NCI-H748 (cell line): ENCODE measurements at regions not wholly inside any gene's neighbourhood (a gene's known extent, or its start where the extent isn't known, plus 50 kb on each side); places are given as distances from the start of the nearest gene placed in this dataset.

Experiments
- DNase-seq: peaks from one replicate; lab custom pipeline; 2025; ENCODE audit not compliant: unreplicated experiment; lab: John Stamatoyannopoulos, UW

DNA sequence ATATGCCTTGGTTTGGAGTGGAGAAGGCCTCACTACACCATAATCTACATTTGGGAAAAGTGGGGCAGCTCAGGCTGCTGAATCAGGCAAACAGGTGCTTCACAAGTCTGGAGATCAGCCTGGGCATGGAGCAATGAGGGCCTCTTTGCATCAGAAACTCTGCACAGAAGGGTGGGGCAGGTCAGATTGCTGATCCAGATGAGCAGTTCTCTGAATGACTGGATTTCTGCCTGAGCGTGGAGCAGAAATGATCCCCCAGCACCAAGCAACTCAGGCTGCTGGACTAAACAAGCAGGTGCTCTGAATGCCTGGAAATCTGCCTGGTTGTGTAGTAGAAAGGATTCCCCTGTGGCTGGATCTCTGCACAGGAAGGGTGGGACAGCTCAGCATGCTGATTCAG, 605.3 kb upstream of the ZNF804A start:
- no peak for DNase-seq

DNA sequence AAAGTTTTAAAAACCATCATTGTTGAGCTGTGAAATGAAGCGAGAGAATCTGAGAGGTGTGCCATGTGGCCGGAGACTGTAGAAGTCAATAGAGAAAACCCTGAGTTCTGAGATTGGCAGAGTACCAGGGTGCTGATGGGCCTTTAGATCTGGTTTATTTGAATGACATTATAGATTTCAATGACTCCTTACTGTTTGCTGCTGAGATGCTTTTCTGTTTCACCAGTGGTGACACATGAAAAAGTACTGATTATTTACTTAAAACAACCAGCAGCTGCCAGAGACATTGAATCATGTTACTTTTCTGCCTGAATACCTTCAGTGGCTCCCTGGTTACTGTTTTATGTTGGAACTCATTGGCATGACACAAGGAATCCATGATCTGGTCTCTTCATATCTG, 602.7 kb upstream of the ZNF804A start:
- peak; percentile 54 for DNase-seq

DNA sequence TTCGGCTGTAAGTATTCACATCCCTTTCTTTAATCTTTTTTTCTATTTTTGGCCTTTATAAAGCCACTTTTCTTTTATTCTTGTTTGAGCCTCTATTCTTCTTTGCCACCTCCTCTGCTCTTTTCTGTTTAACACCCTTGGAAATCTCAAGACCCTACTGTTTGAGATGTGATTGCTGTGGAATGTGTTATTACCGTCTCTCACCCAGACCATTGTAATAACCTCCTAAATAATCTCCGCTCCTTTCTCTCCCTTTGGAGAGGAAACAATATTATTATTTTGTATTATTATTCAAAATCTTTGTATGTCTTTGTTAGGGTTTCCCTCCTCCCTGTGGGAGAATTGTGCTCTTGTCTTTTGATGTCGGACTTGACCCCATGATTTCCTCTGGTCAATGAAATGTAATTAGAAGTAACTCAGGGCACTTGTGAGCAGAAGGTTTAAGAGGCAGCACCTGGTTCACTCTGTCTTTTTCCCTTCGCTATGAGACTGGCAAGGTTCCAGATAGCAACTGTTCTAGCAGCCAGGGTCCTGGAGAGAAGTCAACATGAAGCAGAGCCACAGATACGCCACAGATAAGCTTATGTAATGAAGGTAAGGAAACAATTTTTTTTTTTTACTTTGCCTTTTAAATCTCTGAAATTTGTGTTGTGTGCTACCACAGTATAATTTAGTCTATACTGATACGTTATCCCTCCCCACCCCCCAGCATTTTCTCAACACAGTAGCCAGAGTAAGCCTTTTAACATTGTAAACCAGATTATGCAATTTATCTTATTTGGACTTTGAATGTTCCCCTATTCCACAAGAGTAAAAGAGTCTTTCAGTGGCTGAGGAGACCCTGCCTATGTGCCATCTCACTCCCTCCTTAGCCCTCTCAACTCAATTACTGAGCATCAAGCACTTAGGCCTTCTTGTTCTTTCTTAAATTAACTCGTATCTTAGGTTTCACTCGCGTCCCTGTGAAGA, 601.2 kb upstream of the ZNF804A start:
- peak; percentile 95 for DNase-seq

DNA sequence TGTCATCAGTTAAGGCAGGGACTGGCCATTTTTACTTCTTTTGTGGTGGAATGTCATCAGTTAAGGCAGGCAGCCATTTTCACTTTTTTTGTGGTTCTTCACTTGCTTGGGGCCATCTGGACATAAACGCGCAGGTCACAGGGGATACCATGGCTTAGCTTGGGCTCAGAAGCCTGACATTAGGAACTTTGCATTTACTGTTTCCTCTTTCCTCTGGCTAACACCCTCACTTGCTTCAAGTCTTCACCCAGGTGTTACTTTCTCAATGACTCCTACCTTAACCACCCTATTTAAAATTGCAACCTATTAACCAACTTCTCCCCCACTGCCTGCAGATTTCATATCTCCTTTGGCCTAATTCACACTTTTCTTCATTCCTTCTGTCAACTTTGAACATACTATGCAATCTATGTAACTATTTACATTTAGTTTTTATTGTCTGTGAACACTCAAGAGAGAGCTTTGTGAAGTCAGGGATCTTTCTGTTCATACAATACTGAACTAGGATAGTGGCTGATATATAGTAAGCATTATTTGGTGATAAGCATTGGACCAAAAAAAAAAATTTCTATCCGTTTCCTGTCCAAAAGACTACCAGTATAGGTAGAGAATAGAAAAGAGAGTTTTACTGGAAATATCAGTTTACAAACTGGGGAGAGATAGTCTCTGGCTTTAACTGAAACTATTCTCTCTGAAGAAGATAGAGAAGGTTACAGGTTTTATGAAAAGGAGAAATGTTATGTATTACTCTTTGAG, 600.1 kb upstream of the ZNF804A start:
- DNase-seq, result no peak

DNA sequence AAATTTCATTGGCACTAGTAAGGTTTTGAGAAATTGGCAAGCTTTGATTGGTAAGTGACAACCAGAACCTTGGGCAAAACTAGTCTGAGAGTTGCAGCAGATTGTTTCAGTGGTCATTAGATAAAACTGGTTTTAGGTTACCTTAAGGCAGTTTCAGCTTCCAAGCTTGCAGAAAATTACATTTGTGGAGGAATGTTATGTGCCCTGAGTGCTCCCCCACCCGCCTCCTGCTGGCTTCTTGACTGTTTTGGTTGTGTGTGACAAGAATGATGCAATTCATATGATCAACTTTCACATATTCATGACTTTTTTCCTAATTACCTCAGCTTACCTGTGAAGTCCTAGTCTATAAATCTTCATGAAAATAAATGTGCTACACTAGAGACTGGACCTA, 599.5 kb upstream of the ZNF804A start:
- DNase-seq, result no peak

DNA sequence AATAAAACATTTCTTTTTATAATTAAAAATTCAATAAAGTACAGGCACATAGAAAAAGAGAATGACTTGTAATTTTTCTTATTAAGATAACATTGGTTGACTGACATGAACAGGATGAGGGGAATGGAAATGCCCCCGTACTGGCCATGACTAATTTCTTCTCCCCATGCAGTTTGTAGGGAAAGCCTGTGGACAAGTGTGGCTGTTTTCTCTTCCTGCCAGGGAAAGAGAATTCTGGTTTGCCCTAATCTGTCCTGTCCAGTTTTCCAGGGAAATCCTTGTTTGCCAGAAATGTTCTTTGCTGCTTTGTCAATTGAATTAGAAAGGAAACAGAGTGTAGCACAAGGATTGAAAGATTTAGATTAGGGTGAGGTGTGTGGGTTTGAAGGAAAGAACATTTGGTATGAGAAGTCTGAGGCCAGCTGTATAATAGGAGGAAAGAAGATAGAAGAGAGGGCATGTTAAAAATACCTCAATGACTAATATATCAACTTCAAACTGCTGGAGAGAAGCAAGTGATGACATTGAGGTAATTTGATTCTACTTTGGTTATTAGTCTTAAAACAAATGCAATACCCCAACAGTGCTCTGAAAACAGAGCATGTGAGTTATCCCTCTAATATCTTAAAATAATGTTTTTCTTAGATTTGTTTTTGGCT, 593.9 kb upstream of the ZNF804A start:
- no peak for DNase-seq

DNA sequence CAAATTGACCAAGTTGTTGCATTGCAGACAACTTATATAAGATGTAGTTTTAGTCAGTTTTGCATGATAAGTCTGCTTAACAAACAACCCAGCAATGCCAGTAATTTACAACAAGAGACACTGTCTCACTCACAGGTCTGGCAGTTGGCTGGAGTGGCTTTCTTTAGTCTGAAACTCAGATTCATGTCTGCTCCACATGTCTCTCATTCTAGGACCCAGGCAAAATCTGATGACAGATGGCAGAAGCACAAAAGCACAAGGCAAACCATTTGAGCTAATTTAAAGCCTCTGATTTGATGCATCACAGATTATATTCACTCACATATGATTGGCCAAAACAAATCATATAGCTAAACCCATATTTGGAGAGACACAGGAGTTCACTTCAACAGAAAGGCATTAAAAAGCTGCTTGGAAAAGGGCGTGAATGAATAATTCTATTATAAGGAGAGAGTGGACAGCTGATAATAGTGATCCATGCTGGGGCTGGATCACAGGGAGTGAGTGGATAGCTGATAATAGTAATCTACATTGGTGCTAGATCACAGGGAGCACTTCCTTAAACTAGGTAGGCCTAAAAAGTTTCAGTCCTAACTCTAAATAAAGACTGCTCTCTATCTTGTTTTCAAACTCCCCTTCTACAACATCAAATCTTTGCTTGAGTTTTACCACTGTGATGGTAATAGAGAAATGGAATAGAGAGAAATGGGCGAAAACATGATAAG, 593.2 kb upstream of the ZNF804A start:
- DNase-seq, result no peak

DNA sequence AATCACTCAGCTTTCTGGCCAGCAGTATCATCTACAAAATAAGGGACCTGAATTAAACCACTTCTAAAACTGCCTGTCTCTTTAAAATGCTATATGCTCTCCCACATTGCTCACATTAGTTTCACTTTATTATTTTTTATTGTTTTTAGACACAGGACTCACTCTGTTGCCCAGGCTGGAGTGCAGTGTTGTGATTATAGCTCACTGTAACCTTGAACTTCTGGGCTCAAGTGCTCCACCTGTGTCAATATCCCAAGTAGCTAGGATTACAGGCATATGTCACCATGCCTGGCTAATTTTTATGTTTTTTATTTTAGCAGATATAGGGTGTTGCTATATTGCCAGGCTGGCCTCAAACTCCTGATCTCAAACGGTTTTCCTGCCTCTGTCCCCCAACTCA, 591.3 kb upstream of the ZNF804A start:
- DNase-seq, result peak; percentile 80

DNA sequence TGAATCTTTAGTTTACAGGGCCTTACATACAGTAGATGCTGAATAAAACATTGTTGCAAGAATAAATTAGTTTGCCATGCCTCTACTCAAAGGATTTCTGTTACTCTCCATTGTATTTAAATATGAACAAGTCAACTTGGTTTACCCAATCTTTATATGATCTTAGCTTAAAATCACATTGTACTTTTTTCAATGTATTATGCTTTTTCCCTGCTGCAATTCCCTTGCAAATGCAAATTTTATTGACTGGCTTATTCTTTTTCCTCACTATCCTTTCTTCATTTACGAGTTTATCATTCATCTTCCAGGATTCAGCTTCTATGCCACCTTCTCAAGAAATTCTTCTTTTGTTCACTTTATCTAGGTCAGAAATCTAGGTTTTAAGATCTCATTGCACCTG, 571.4 kb upstream of the ZNF804A start:
- no peak for DNase-seq

DNA sequence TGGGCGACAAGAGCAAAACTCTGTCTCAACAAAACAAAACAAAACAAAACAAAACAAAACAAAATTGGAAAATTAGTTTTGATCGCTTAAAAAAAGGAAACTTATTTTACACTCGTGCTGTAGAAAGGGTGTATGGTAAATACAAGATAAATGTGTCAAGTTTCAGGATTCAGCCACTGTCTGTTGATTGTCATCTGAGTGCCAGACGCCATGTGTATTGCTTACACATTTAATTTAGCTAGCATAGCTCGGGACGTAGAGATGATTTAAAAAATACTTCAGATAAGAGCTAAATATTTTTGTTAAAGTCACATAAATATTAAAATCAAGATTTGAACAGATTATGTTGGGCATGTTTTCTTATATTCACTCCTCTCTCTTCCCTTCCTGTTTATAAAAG, 568.1 kb upstream of the ZNF804A start:
- DNase-seq, result no peak

DNA sequence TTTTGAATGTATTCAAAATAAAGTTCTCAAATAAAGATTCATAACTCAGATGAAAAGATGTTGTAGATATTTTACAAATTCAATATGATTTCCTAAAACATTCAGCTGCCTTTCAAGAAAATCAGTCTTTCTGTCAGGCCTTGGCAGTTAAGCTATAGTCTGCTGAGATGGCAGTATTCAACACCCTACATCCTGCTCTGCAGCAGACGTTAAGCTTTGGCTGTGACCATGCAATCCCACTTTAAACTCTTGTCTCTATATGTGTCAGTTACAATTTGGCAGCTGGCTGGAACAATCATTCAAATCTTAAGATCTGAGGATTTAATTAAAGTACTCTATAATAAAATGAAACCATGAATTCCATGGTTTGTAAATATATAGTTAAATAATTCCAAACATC, 567.3 kb upstream of the ZNF804A start:
- DNase-seq, result no peak

DNA sequence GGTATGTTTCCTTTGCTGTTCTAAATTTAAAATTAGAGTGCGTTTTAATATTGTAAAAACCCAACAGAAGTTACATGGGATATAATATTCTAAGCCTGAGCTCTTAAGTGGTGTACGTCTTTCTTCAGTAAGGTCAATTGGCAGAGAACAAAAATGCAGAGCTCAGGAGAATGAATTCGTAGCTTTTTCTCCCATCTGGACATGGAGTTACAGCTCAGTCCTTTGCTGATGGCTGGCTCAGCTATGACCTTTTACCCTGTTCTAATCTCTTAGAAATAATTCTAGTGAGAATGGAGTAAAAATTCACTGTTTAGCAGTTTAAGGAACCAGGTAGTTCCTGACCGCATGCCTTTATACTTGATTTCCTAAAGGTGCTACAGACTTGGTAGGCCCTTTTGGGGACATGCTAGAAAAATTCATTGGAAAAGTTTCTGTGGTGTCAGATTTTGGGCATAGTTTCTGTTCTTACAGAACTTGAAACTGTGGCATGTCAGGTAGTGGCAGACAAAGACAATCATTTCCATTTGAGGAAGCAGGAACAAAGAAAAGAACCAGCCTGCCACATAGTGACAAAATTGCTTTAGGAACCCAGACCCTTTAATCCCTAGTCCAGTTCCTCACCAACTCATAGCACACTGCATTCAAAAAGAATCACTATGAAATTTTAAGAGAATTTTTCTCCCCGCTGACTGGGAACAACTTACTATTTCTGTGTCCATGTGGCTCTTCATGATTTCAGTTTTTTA, 566.8 kb upstream of the ZNF804A start:
- DNase-seq, result no peak

DNA sequence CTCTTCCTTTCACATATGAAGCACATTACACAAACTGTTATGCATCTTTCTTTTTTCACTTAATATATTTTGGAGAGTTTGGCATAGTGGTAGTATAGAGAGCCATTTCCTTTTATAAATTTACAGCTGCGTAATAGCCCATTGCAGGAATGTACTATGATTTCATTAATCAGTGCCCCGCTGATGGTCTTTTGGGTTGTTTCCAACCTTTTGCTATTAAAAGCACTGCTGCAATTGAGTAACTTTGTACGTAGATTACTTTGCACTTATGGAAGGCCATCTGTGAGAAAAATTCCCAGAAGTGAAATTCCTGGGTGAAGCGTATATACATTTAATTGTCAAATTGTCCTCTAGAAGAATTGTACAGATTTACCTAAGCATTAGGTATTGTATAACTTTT, 565.3 kb upstream of the ZNF804A start:
- DNase-seq, result no peak

DNA sequence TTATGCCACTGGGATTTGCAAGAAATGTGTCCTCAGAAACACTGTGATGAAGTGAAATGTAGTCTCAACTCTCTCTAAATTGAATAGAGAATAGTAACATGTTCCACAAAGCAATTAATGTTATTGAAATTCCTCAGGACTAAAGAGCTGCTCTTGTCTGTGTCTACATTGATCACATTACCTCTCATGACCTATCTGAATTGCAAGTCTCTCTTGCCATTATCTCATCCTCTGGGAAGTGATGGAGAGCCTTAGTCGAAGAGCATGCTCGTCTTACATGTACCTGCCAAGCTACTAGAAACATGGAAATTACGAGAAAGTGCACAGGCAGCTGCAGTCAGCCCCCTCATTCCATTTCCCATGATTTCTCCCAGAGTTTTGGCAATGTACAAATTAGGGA, 561.1 kb upstream of the ZNF804A start:
- DNase-seq, result no peak

DNA sequence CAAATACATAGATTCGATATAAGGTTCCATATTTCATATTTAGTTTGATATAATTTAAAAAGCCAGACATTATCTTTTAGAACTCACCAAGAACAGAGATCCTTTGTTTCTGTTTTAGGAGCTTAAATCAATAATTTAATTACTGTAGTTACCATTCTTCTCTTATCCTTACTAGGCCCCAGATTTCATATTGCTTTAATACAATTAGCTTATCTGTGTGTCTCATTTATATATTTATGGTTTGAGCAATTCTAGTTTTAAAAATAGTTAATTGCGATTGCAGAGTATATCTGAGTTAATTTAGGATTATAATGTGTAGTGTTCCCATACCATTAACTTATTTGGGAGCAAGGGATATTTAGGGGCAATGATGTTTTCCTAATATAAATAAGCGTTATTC, 558.8 kb upstream of the ZNF804A start:
- no peak for DNase-seq

DNA sequence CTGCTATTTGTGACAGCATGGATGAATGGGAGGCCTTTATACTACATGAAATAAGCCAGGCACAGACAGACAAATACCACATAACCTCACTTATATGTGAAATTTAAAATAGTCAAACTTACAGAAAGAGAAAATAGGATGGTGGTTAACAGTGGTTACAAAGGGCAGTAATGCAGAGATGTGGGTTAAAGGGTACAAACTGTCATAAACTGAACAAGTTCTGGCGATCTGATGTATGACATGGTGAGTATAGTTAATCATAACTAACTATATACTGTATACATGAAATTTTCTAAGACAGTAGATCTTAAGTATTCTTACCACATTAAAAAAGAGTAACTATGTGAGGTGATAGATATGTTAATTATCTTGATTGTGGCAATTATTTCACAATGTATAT, 558.1 kb upstream of the ZNF804A start:
- no peak for DNase-seq

DNA sequence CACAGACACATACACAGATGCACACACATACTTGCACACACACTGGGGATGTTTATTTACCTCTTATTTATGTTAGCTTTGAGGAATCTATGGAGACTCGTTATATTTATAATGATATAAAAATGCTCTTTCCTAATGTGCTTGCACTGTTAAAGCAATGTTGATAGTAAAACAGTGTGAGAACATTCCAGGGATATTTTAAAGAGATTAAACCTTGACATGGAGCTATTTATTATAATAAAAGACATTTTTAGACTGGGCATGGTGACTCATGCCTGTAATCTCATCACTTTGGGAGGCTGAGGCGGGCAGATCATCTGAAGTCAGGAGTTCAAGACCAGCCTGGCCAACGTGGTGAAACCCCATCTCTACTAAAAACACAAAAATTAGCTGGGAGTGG, 557.3 kb upstream of the ZNF804A start:
- DNase-seq, result no peak

DNA sequence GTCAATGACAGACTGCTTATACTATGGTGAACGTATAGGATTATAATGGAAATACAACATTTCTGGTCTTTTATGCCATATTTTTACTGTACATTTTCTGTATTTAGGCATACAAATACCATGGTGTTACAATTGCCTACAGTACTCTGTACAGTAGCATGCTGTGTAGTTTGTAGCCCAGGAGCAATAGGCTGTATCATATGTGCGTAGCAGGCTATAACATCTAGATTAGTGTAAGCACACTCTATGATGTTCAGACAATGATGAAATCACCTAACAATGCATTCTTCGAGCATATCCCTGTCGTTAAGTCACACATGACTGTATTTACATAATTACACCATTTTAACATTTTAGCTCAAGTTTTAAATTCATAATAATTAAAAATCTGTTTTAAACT, 556.6 kb upstream of the ZNF804A start:
- DNase-seq, result no peak

DNA sequence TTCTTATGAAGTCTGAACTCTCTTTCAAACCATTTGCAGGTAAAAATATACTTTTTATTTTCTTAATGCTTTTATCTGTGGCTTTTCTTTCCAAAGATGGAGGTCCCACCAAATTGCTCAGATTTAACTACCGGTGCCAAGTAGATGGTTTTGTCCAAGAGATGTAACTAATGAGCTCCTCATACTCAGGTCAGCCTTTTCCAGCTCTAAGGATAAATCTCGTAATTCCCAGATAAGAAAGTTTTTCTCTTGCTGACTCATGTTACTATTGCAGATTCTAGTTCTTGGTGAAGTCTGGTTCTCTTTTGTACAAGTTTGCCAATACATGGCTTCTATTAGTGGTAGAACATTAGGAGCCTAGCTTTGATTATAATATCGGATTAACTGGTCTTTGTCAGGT, 550.8 kb upstream of the ZNF804A start:
- DNase-seq, result no peak

DNA sequence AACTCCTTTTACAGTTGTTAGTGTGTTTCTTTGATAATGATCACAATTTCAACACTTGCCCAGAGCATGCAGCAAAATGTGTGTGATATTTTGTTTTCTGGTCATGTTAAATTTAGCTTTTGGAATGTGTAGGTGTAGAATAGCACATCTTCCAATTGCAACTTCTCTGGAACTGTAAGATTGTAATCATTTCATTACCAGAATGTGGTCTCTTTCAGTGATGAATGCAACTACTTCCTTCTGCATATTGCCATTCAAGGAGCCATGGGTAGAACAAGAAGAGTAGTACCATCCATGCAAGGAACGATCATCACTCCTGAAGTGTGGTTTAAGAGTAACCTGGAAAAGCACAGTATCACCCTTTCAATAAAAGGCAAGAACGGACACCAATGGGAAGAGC, 548.8 kb upstream of the ZNF804A start:
- DNase-seq, result no peak
